Peyer's patch (tissue), 4 donors: ENCODE measurements at regions not wholly inside any gene's neighbourhood (a gene's known extent, or its start where the extent isn't known, plus 50 kb on each side); places are given as distances from the start of the nearest gene placed in this dataset.

Source experiments
- POLR2A ChIP-seq, 2 donors: fragments of 450-650 bp; IDR thresholded peaks; one replicate each; pipeline ENCODE4 v1.5.1; 2017; ENCODE audit warnings: antibody characterized with exemption in 2 of 2, mild to moderate bottlenecking in 2 of 2, moderate library complexity in 2 of 2
- TF ChIP-seq, protein P1 (sequence below), 6 experiments: fragments of 450-650 bp in 4 of 6; fragments of 200-600 bp in 2 of 6; sonication (generic) in 1 of 6; IDR thresholded peaks; one replicate each; pipeline ENCODE4 v1.5.1; 2017 to 2019; ENCODE audit warnings: antibody characterized with exemption in 6 of 6, mild to moderate bottlenecking in 3 of 6, moderate library complexity in 1 of 6

DNA sequence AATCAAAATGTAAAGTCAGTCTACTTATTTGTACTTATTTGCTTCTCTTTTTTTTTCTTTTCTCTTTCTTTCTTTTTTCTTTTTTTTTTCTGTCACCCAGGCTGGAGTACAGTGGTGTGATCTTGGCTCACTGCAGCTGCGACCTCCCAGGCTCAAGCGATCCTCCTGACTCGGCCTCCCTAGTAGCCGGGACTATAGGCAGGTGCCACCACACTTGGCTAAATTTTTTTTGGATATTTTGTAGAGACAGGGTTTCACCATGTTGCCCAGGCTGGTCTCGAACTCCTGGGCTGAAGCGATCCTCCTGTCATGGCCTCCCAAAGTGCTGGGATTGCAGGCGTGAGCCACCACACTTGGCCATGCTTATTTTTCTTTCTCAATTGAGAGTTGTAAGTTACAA is 98.8 kb upstream of the ZBTB40 start:
- TF ChIP-seq, protein P1, sequence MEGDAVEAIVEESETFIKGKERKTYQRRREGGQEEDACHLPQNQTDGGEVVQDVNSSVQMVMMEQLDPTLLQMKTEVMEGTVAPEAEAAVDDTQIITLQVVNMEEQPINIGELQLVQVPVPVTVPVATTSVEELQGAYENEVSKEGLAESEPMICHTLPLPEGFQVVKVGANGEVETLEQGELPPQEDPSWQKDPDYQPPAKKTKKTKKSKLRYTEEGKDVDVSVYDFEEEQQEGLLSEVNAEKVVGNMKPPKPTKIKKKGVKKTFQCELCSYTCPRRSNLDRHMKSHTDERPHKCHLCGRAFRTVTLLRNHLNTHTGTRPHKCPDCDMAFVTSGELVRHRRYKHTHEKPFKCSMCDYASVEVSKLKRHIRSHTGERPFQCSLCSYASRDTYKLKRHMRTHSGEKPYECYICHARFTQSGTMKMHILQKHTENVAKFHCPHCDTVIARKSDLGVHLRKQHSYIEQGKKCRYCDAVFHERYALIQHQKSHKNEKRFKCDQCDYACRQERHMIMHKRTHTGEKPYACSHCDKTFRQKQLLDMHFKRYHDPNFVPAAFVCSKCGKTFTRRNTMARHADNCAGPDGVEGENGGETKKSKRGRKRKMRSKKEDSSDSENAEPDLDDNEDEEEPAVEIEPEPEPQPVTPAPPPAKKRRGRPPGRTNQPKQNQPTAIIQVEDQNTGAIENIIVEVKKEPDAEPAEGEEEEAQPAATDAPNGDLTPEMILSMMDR (IDR thresholded peaks at IDR 0.05) = no peak
- TF ChIP-seq POLR2A (IDR thresholded peaks at IDR 0.05) = no peak
